ENCODE measurements at regions not wholly inside any gene's neighbourhood (a gene's known extent, or its start where the extent isn't known, plus 50 kb on each side); places are given as distances from the start of the nearest gene placed in this dataset.

GRCh38 chr2:144152817-144153271, 367.1 kb downstream of the ZEB2 start:
- no peak for DNase-seq

- no peak for DNase-seq
Measured at GRCh38 chr2:144151851-144152250, 368.1 kb downstream of the ZEB2 start.

GRCh38 chr2:144151405-144151804, 368.5 kb downstream of the ZEB2 start:
- no peak for DNase-seq

- no peak for DNase-seq
Measured at GRCh38 chr2:144147356-144147755, 372.6 kb downstream of the ZEB2 start.

- no peak for DNase-seq
Measured at GRCh38 chr2:144146876-144147275, 373.0 kb downstream of the ZEB2 start.

GRCh38 chr2:144146076-144146475, 373.8 kb downstream of the ZEB2 start:
- DNase-seq = no peak

- DNase-seq = no peak
Measured at GRCh38 chr2:144143294-144144151, 376.4 kb downstream of the ZEB2 start.

GRCh38 chr2:144140891-144141290, 379.0 kb downstream of the ZEB2 start:
- DNase-seq = no peak

- DNase-seq = no peak
Measured at GRCh38 chr2:144137705-144138428, 382.1 kb downstream of the ZEB2 start.

- DNase-seq = no peak
Measured at GRCh38 chr2:144137272-144137671, 382.6 kb downstream of the ZEB2 start.

- DNase-seq = no peak
Measured at GRCh38 chr2:144136297-144137010, 383.5 kb downstream of the ZEB2 start.

GRCh38 chr2:144133936-144134665, 385.8 kb downstream of the ZEB2 start:
- no peak for DNase-seq

- no peak for DNase-seq
Measured at GRCh38 chr2:144132357-144132756, 387.6 kb downstream of the ZEB2 start.

- DNase-seq = peak; percentile 16
Measured at GRCh38 chr2:144131042-144131441, 388.9 kb downstream of the ZEB2 start.

- DNase-seq = no peak
Measured at GRCh38 chr2:144130551-144130950, 389.4 kb downstream of the ZEB2 start.

GRCh38 chr2:144128130-144128746, 391.7 kb downstream of the ZEB2 start:
- no peak for DNase-seq

- no peak for DNase-seq
Measured at GRCh38 chr2:144127693-144128092, 392.2 kb downstream of the ZEB2 start.

GRCh38 chr2:144126302-144126701, 393.6 kb downstream of the ZEB2 start:
- DNase-seq = no peak

GRCh38 chr2:144125751-144126150, 394.2 kb downstream of the ZEB2 start:
- DNase-seq = no peak

- DNase-seq = no peak
Measured at GRCh38 chr2:144124882-144125281, 395.0 kb downstream of the ZEB2 start.

GRCh38 chr2:144120487-144120886, 399.4 kb downstream of the ZEB2 start:
- DNase-seq = no peak

GRCh38 chr2:144117086-144117485, 402.8 kb downstream of the ZEB2 start:
- no peak for DNase-seq

Data from DMS53 (cell line).